HG02623 (cell line): ENCODE measurements at regions not wholly inside any gene's neighbourhood (a gene's known extent, or its start where the extent isn't known, plus 50 kb on each side); places are given as distances from the start of the nearest gene placed in this dataset.

Experiments used
- ATAC-seq: cut with Tn5 transposase; IDR thresholded peaks from one replicate; pipeline ENCODE4 v1.9.1; 2021; ENCODE audit warnings: moderate library complexity; ENCODE audit not compliant: unreplicated experiment

DNA sequence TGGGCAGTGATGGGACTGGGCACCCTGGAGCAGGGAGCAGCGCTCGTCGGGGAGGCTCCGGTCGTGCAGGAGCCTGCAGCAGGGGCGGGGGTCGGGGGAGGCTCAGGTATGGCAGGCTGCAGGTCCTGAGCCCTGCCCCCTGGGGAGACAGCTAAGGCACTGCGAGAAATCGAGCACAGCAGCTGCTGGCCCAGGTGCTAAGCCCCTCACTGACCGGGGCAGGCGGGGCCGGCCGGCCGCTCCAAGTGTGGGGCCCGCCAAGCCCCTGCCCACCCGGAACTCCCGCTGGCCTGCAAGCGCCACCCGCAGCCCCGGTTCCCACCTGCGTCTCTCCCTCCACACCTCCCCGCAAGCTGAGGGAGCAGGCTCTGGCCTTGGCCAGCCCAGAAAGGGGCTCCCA, 326.8 kb upstream of the TMTC1 start:
- ATAC-seq = no peak

DNA sequence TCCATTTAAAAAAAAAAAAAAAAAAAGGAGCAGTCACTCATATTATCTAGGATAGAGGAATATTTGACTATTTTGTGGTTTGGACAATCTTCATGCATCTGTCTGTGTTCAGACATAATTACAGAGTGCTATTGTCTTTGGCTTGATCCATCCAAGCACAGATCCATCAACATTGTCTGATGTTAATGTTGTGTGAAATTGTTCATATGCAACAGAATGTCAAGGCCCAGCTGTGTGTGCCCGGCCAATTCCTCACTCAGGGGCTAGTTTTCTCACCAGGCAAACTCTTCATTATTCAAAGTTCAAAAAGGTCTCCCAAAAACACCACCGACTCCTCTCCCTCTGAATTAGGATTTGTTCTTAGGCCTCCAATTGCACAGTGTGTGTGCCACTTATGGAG, 324.9 kb upstream of the TMTC1 start:
- ATAC-seq = no peak

DNA sequence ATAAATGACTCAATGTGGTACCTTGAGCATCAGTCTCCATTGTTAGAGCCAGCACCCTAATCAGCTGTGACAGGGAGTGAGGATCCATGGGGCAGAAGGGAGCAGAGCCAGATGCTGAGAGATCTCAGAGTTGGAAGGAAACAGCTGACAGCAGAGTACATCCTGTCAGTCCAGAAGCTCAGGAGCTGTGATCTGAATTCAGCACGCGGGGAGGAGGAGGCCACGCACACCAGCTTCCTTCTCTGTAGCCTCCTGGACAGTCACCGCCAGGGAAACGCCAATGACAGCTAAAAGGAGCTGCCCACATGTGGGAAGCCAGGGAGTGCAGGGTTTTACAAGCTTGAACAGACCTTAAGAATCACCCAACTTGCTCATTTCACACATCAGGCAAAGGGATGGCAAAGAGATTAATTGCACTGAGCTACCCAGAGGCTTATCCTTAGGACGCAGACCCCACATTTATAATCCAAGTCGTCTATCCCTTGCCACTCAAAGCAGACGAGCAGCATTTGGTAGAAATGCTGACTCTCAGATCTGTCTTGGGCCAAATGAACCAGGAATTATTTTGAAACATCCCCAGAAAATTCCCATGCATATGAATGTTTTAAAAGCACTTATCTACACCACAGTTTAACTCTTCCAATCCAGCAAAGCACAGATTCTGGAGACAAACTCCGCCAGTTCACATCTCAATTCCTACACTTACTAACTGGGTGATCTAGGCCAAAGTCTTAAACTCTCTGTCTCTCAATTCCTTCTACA, 322.6 kb upstream of the TMTC1 start:
- no peak for ATAC-seq

DNA sequence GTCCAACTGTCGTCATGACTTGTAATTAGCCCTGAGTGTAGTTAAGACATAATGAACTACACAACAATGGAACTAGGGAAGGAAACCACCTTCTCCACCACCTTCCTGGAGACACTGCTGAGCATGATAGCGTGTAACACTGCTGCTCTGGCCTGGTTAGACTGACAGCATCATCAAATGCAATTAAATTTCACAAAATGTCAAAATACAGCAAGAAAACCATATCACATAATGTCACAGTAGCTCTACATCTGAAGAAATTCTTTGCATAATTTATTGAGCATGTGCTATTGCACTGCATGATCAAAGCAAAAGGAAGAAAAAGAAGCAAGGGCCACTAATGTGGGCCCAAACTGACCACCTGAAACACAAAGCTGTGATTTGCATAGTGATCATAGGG, 321.8 kb upstream of the TMTC1 start:
- ATAC-seq = no peak

DNA sequence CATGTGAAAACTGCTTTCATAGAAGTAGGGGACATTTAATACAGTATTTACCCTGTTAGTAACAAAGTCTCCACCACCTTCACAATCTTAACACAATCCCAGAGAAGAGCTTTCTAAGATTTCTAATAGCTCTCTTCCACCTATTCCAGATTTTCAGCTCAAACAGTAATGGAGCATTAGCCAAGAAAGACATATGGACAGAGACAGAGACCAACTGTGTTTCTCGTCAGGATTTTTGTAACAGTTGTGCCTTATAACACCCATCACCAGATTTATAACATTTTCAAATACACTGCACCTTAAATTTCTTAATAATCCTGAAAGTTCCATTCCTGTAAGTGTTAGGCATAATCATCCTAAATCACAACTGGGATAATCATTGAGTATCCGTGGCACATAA, 321.2 kb upstream of the TMTC1 start:
- no peak for ATAC-seq

DNA sequence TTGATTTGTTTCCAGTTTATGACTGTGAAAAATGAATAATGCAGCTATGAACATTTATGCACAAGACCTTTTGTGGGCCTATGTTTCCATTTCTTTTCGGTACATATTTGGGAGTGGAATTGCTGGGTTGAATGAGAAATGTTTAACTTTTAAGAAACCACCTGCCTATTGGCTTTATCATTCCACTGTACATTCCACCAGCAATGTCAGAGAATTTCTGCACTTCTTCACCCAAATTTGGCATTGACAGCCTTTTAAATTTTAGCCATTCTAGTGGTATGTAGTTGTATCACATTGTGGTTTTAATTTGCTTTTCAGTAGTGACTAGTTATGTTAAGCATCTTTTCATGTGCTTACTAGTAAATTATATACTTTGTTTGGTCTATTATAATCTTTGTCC, 317.0 kb upstream of the TMTC1 start:
- no peak for ATAC-seq

DNA sequence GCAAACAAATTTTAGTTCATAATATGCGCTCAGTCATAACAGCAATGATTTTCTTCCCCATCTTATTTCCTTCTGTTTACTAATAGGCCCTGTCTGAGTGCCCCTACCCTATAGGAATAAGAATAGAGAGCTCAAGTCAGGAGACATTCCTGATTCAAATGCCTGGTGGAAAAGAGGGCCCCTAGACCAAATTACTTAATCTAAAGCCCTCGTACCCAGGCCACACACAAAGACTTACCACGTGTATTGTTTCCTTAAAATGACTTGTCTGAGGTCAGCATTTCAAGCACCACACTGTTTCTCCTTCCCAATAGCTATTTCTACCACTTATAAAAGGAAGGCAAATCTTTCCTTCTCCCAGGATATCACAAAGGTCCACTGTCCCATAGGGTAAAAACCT, 314.9 kb upstream of the TMTC1 start:
- ATAC-seq = no peak

DNA sequence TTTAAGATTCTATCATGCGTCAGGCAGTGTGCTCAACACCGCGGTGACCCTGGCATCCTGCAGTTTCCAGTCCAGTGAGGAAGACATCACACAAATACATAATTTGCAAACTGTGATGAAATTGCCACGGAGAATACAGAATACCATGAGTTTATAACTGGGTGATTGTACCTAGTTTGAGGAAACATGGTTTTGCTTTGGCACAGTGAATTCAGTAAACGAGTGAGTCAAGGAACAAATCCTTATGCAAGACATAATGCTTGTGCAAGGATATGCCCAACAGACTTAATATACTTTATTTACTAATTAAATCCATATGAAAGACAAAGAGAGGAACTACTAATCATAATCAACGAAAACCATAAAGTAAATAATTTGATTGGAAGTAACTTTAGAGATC, 311.8 kb upstream of the TMTC1 start:
- no peak for ATAC-seq

DNA sequence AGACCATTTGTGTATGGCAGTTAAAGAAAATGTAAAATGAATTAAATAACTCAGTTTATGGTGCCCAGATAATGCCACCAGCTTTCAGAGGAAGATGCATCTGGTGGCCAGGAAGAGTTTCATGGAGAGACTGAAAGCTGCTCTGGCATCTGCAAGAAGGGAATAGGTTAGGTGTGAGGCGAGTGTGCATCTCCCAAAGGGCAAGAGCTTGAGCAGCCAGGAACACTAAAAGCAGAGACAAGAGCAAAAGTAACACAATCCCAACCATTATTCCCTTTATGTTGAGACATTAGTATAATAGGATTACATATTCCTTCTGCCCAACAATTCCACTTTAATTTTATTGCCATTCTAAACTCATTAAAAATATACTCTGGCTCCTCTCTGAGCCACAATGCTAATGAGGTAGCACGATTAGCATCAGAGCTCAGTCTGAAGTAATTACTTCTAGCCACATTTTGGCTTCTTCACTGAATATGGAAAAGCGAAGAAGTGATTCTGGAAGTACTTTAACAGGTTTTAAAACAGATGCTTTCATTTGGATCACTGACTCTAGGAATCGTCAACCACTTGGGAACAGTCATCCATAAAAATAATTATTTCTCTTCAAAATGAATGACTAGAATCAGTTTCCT, 309.4 kb upstream of the TMTC1 start:
- ATAC-seq = no peak

DNA sequence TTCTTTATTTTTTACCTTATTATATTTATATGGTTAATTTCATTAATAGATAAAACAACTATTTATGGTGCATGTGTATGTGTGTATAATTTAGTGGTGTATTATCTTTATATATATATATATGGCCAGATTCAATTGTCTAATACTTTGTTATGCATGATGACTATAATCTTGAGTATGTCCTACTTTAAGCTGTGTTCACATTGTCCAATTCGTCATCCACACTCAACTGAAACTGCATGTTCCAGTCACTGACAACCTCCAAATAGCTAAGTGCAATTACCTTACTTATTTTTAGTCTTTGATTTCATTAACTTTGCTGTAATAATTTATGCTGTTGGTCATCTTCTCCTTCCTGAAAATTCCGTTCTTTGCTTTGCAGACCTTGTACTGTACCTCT, 306.5 kb upstream of the TMTC1 start:
- no peak for ATAC-seq

DNA sequence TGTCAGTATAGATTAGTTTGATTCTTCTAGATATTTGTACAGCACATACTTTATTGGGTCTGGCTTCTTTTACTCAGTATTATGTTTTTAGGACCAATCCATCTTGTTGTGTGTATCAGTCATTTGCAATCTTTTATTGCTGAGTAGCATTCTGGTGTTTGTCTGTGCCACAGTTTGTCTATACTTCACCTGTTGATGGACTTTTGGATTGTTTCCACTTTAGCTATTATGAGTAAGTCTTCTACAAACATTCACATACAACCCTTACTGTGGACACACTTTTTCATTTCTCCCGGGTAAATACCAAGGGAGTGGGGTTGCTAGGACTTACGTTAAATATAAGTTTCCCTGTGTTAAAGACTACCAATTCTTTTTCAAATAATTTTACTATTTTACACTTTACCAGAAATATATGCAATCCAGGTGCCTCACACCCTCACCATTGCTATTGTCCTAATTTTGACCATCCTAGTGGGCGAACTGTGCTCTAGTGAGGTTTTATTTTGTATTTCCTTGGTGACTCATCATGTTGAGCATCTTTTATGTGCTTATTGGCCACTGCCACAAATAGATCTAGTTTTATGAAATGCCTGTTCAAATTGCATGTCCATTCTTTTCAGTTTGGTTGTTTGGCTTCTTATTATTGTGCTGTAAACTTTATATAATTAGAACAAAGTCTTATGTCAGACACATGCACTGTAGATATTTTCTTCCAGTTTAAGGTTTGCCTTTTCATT, 304.7 kb upstream of the TMTC1 start:
- ATAC-seq = no peak

DNA sequence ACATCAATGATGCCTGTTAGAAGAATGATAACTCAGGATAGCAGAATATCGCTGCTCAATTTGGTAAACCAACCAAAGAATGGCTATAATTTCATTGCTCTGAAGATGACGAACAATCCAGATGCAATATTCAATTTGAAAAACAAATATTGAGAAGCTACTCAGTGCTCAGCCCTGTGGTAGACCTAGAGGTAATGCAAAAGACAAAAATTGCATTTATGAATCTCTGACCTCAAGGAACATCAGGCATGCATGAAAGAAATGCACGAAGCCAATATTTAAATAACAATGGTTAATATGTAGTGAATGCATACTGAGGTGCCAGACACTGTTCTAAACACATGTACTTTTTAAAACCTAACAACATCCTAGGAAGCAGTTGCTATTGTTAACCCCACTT, 298.6 kb upstream of the TMTC1 start:
- ATAC-seq = no peak

DNA sequence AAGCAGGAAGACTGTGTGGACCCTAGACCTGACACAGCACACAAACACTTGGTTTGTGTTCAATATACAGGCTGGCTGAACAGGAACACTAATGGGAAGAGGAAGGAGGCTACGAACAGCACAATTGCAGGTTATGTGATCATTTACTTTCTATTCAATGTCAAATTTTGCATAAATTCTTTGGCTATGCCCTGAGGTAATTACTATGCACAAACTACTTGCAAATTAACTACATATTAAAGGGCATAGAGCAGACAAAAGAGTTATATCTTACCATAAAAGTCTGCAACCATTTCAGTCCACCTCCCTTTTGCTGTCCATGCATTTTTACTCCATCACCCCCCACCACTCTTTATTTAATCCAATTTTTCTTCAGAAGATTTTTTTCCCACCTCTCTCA, 291.2 kb upstream of the TMTC1 start:
- ATAC-seq = no peak

DNA sequence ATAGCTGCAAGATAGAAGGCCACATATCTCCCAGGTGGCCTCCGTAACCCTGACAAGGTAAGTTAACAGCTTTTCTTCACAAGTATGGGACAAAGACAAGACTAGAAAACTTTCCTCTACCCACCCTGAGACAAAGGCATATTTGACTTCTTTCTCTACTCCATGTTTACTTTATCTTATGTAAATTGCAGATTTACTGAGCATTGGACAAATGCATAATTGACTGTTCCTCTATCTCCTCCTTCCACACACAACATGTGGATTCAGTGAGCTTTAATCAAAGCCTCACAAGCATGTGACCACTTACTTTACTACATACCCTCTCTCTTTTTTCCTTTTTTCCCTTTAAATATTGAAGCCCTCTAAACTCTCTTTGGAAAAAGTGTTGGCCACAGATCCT, 289.1 kb upstream of the TMTC1 start:
- no peak for ATAC-seq

DNA sequence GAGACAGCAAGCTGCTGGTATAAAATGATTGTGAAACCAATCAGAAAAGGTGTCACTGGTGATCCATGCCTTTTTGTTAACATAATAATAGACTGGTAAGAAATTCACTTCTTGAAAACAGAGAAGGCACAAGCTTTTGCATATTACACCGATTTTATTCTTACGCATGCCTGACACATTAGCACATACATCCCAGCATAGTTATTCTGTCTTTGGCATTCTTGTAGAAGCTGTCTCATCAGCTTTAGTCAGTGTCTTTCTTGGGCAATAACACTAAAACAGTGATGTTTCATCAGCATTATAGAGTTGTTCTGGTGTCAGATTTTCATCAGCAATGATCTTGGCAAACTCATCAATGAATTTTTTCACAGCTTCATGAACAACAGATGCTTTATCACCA, 283.4 kb upstream of the TMTC1 start:
- ATAC-seq = no peak

DNA sequence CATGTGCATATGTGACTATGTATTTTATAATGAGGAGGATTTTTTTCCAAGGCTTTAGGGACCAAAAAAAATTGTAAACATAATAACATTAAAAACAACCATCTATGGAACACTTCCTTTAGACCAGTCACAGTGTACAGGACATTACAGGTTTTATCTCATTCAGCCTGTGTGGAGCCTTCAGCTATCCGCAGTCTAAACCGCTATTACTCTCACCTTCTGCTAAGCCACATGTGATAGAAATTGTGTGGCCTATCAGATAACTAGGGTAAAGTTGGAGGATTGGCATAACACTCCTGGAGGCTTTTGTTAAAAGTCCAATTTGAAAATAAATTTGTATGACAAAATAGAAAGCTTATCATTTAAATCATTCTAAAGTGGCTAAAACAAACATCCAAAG, 281.2 kb upstream of the TMTC1 start:
- no peak for ATAC-seq

DNA sequence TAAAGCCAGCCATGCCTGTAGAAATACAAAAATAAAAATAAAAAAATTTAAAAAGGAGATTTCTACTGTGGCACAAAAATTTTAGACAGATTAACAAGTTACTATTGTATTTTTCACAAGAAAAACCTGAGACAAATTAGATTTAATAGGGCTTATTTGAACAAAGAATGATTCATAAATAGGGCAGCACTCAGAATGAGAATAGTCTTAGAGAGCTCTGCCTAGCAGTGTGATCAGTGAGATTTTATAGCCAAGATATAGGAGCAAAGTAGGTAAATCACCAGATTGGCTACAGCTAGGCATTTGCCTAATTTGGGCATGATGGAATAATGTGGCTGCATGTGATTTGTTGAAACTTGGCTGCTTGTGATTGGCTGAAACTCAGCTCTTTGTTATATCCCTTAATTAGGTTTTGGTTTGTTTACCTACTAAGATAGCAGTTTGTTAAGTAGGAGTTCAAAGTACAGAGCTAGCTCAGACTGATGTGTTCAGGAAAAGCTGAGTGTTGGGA, 279.7 kb upstream of the TMTC1 start:
- no peak for ATAC-seq

DNA sequence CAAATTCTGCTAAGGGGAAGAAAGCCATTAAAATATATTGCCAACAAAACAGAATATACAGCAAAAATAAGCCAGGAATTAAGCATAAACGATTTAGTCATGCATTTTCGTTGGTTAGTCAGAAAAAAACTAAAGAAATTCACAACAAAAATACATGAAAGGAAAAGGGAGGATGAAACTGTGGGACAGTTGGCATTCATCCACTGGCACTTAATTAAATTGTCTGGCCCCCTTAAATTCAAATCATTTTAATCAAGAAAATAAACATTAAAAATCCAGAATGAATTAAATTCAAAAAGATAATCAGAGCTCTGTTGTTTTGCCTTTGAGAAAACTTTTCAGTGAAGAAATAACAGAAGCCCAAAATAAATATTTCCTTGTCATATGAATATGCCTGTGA, 264.6 kb upstream of the TMTC1 start:
- no peak for ATAC-seq

DNA sequence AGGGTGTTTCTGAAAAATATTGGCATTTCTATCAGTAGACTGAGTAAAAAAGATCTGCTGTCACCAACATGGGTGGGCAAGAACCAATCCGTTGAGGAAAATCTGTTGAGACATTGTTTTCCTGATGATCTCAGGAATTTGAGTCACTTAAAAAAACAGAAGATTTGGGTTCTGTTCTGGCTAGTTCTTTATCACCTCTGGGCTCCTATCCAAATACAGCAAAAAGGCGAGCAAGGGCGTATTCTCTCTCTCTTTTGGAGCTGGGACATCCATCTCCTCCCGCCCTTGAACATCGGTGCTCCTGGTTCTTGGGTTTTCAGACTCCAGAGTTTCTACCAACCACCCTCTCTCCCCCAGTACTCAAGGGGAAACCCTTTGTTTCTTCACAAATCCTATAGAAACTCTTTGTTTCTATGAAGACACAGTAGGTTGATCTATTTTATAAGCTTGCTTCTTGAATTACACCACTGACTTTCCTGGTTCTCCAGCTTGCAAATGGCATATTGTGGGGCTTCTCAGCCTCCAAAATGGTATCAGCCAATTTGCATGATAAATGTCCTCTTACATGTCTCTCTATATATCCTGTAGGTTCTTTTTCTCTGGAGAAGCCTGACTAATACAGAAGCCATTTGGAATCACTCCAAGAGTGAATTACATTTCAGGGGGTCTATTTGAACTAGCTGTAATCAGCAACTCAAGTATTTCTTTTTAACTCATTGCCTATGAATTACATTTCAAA, 263.9 kb upstream of the TMTC1 start:
- no peak for ATAC-seq

DNA sequence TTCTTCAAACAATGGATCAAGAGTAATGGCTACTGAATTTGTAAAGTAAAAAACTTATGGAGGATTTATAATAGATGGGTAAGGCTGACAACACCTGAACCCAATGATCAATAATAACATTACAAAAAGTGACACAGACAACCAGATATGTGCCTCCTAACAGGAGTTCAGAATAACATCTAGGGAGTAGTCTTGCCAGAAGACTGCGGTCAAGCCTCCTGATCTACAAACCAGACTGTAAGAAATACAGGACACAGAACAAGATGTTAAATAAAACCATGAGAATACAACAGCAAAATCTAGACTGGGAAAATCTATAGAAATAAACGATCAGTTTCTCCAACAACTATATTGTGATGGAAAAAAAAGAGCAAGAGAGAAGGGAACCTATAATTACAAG, 262.6 kb upstream of the TMTC1 start:
- no peak for ATAC-seq

DNA sequence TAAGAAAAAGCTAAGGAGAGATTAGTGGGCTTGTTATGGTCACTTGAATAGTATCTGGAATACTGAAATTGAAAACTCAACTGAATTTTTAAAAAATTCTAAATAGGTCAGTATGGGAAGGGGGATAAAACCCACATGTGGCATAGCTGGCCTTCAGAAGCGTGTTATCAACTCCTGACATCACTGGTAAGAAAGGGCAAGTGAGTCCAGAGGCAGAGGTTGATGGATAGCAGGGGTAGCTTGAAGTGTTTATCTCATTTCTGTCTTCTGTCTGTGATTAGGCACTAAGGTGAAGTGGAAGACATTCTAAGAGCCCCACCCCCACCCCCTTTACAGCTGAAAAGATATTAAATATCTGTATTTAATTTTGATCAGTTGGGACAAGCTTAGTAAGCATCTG, 261.4 kb upstream of the TMTC1 start:
- no peak for ATAC-seq
